ENCODE measurements at regions not wholly inside any gene's neighbourhood (a gene's known extent, or its start where the extent isn't known, plus 50 kb on each side); places are given as distances from the start of the nearest gene placed in this dataset.

- TF ChIP-seq CBFB (CRISPR knock-in tag; IDR thresholded peaks at IDR 0.05) (no peak), JUN (IDR thresholded peaks at IDR 0.05; ENCODE audit: borderline replicate concordance, low read depth, low read length) (no peak), JUN (CRISPR knock-in tag; IDR thresholded peaks at IDR 0.05; ENCODE audit: borderline replicate concordance) (no peak), CBFA2T2 (conservative IDR thresholded peaks at IDR 0.05) (no peak), E2F4 (CRISPR knock-in tag; IDR thresholded peaks at IDR 0.05; ENCODE audit: low read depth) (no peak), CTCF (IDR thresholded peaks at IDR 0.05 in 2 of 3, conservative IDR thresholded peaks at IDR 0.05 in 1 of 3; ENCODE audit: insufficient read depth in 2 of 3, low read depth in 1 of 3, low read length in 3 of 3) (no peak), PURB (CRISPR knock-in tag; IDR thresholded peaks at IDR 0.05; ENCODE audit: low read depth) (no peak), ARHGAP35 (IDR thresholded peaks at IDR 0.05; ENCODE audit: partially characterized antibody) (no peak), TFE3 (CRISPR knock-in tag; IDR thresholded peaks at IDR 0.05) (no peak), POLR2A (conservative IDR thresholded peaks at IDR 0.05) (no peak), GMEB1 (CRISPR knock-in tag; IDR thresholded peaks at IDR 0.05) (no peak), SRF (CRISPR knock-in tag; IDR thresholded peaks at IDR 0.05) (no peak)
Measured at GRCh38 chr3:118011910-118012309, 1022.7 kb downstream of the IGSF11 start.

Measured in K562 (cell line).